T-helper 17 cell (primary cell): ENCODE measurements at regions not wholly inside any gene's neighbourhood (a gene's known extent, or its start where the extent isn't known, plus 50 kb on each side); places are given as distances from the start of the nearest gene placed in this dataset.

Experiments
- ATAC-seq: fragments of 150-1000 bp; cut with Tn5 transposase; 2 replicates; pipeline ENCODE4 v1.10.0; 2021; ENCODE audit warnings: mild to moderate bottlenecking, moderate library complexity
- DNase-seq, 3 donors: peaks; one replicate each; pipeline versions ENCODE4 v3.0.0 to v3.0.0-alpha.2; 2020 to 2021
- H3K9me3 ChIP-seq: one replicate; pipeline ENCODE4 v1.7.0; 2013; ENCODE audit warnings: low read length, mild to moderate bottlenecking; ENCODE audit not compliant: control insufficient read depth, poor library complexity, severe bottlenecking
- H3K27ac Mint-ChIP-seq: one replicate; pipeline ENCODE4 v1.8.0; 2022; ENCODE audit warnings: mild to moderate bottlenecking, moderate library complexity, mixed read lengths
- H3K27me3 Mint-ChIP-seq: one replicate; pipeline ENCODE4 v1.8.0; 2022; ENCODE audit warnings: mixed read lengths
- H3K36me3 Mint-ChIP-seq: one replicate; pipeline ENCODE4 v1.8.0; 2022; ENCODE audit warnings: low read depth, mixed read lengths
- H3K4me1 Mint-ChIP-seq: one replicate; pipeline ENCODE4 v1.8.0; 2022; ENCODE audit warnings: mild to moderate bottlenecking, mixed read lengths
- H3K4me3 Mint-ChIP-seq: one replicate; pipeline ENCODE4 v1.8.0; 2022; ENCODE audit warnings: mild to moderate bottlenecking, moderate library complexity, mixed read lengths

DNA sequence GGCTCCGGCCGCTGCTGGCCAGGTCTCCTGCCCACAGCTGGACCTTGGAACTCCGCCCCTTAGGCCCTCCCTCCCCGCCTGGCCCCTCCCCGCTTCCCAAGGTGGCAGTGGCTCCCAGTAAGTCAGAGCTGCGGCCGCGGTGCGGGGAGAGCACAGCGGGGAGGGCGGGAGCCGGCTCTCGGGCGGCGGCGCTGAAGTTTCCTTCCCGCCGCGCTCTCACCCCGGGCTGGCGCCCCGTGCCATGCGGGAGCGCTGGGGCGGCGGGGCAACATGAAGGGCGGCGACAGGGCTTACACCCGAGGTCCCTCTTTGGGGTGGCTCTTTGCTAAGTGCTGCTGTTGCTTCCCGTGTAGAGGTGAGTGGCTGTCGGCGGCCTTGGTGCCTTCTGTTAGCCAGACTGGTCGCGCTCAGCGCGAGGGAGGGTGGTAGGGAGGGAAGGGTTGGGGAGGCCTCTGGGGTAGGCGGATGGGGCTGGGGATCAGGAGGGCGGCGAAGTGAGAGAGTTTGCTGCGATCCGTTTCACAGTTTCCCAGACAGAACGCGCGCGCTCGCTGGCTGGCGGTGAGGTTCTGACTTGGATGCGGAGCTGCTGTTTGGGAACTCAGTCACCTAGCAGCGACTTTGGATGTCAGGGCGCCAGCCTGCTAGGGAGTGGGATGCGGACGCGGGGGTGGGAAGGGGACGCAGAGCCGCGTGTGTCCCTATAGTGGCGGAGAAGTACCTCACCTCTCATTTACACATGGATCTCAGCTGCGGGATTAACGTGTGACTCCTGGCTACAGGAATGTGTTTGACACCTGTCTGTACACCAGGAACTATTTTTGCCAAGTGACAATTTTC is 145.5 kb upstream of the UMPS start:
- ATAC-seq: peak; percentile 76
- H3K4me1 Mint-ChIP-seq: peaks cover 8% of the 10 kb centered on the region
- H3K36me3 Mint-ChIP-seq: no peaks in the 10 kb centered on the region
- no peak for DNase-seq
- H3K27ac Mint-ChIP-seq: no peak overlapping the region
- no peaks in the 10 kb centered on the region for H3K9me3 ChIP-seq
- peaks cover 20% of the 10 kb centered on the region for H3K27me3 Mint-ChIP-seq
- peak overlapping the region; percentile 90 for H3K4me3 Mint-ChIP-seq

DNA sequence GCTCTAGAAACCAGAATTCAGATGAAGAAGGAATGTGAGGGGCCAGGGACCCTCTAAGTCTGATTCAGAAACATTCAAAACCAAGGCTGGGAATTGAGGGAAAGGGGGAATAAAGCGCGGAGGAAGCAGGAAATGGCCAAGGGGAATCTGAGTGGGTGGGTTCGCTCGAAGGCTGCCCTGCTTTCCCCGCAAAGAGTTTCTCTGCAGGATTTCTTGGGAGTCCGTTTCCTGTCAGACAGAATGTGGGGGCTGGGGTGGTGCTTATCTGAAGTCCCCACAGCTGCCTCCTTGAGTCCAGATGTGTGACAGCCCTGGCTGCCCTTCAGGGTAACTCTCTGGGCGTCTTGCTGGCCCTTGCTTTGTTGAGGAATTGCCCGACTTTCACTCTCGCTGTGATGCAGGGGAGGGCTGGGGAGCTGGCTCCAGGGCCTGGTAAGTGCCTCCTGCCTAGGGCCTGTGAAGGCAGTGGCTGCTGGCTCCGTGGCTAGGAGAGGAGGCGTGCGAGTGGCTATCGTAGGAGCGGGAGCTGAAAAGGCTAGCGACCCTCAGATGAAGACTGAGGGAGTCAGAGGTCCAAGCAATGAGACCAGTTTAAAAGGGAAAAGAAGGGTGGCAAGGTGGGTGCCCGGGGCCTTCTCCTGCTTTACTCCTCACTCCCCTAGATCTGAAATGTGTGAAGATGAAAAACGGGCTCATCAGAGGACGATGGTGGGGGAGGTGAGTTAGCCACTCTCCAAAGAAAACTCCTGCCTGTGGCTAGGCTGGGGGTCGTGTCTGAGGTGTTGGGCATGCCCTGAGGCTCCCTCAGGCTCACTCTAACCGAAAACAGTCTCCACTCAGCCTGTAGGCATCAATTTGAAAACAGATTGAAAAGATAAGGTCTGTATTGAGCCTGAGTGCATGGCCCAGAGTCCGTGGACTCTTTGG is 143.9 kb upstream of the UMPS start:
- DNase-seq (no peak), ATAC-seq (no peak)
- Mint-ChIP-seq H3K36me3 (no peaks in the 10 kb centered on the region), H3K27me3 (peaks cover 19% of the 10 kb centered on the region), H3K4me3 (peak overlapping the region; percentile 90), H3K4me1 (peaks cover 11% of the 10 kb centered on the region), H3K27ac (no peak overlapping the region)
- no peaks in the 10 kb centered on the region for H3K9me3 ChIP-seq

DNA sequence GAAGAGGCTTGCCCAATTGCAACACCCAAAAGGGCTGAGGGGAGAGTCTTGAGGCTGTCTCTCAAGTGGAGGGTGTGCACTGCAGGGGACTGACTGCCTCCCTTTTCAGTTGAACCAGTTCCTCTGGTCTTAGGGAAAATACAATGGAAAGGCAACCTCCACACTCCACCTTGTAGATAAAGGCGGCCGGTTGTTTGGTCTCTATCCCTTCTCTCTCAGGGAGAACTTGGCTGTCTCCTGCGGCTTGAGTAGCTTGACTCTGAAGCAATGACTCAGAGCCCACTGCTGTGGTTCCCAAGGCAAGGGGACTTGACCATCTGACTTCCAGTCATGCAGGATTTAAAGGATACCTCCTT is 143.2 kb upstream of the UMPS start:
- H3K27me3 Mint-ChIP-seq: peaks cover 19% of the 10 kb centered on the region
- peaks cover 11% of the 10 kb centered on the region for H3K4me1 Mint-ChIP-seq
- no peak for DNase-seq
- H3K9me3 ChIP-seq: no peaks in the 10 kb centered on the region
- no peaks in the 10 kb centered on the region for H3K36me3 Mint-ChIP-seq
- no peak overlapping the region for H3K4me3 Mint-ChIP-seq
- ATAC-seq: no peak
- H3K27ac Mint-ChIP-seq: no peak overlapping the region

DNA sequence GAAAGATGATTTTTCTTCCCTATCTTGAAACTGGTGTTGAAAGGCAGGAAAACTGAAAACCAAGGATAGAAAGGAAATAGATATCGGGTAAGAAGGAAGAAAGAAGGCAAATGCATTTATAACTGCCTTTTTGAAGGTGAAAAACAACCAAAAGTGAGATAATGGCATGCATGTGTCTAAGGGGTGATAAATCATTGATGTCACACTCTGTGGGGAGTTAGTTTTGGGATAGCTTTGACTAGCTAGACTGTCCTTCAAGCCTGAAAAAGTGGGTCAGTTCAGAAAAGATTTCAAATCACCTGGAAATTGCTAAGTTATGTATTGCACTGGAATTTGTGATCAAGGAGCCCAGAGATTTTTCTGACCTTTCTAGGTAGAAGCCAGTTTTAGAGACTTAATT is 142.2 kb upstream of the UMPS start:
- H3K4me1 Mint-ChIP-seq: peaks cover 17% of the 10 kb centered on the region
- no peak overlapping the region for H3K4me3 Mint-ChIP-seq
- H3K9me3 ChIP-seq: no peaks in the 10 kb centered on the region
- DNase-seq (no peak), ATAC-seq (no peak)
- H3K27me3 Mint-ChIP-seq: peaks cover 17% of the 10 kb centered on the region
- no peaks in the 10 kb centered on the region for H3K36me3 Mint-ChIP-seq
- H3K27ac Mint-ChIP-seq: no peak overlapping the region

DNA sequence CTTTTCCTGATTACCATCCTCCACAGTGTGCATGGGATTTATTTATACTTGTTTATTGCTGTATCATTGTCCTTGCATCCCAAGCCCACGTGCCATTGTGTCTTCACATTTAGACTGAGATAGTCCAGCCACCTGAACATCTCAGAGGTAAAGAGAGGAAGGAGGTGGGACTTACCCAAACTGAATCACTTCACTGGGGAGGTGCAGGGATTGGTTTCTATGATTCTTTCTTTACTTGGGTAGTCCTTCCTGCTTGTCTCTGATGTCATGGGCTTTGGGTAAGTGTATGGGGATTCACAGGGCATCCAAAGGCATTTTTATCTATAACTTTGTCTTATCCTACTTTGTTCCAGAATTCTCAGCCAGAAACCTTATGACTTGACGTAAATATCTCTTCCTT is 141.5 kb upstream of the UMPS start:
- no peak overlapping the region for H3K4me3 Mint-ChIP-seq
- ATAC-seq (no peak), DNase-seq (no peak)
- H3K27me3 Mint-ChIP-seq: peaks cover 11% of the 10 kb centered on the region
- H3K9me3 ChIP-seq: no peaks in the 10 kb centered on the region
- no peak overlapping the region for H3K27ac Mint-ChIP-seq
- no peaks in the 10 kb centered on the region for H3K36me3 Mint-ChIP-seq
- H3K4me1 Mint-ChIP-seq: peaks cover 21% of the 10 kb centered on the region

DNA sequence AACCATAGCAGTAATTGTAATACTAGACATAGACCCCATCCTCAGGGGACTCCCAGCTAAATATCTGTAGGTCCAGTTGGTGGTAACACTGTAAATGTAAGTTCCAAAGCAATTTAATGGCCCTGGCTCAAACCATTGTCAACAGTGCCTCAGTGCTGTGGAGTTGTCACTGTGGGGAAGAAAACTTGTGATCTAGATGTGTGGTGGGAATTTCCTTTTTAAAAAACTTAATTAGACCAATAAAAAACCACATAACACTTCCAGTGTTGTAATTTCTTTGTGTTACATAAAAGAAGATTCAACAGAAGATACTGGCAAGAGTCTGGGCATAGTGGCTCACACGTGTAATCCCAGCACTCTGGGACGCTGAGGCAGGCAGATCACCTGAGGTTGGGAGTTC is 138.6 kb upstream of the UMPS start:
- H3K36me3 Mint-ChIP-seq: no peaks in the 10 kb centered on the region
- no peak for DNase-seq
- no peaks in the 10 kb centered on the region for H3K27me3 Mint-ChIP-seq
- no peak overlapping the region for H3K27ac Mint-ChIP-seq
- H3K4me1 Mint-ChIP-seq: peaks cover 13% of the 10 kb centered on the region
- H3K9me3 ChIP-seq: no peaks in the 10 kb centered on the region
- no peak overlapping the region for H3K4me3 Mint-ChIP-seq
- ATAC-seq: no peak

DNA sequence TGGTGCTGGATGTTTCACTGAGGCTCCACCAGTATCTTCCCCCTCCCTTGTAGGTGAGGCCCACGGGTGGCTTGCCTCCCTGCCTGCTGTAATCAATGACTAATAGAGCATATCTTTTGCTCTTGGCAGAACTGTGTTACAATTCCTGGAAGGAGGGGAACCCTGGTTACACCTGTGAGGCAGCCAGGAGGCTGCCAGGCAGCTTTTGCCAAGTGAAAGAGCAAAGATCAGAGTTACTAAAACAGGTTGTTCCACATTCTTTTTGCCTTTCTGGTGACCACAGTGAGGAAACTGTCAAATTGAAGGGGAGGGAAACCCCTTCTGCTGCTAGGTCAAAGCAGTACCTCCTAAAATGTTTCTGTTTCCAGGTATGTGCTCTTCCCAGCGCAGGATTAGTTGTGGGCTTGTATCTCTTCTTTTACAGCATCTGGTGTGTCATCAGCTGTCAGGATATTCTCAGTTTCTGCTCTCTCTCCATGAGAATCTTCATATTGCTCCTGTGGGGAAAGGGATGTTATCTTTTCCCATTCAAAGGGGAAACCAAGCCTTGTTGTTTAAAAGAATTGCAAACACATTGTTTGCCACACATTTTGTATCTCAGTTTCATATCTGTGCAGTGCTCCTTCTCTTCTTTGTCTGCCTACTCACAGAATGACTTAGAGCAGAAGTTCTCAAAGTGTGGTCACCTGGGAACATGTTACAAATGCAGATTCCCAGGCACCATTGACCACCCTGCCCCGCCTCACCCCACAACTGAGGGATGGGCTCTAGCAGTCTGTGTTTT is 137.4 kb upstream of the UMPS start:
- peak overlapping the region; percentile 41 for H3K27ac Mint-ChIP-seq
- H3K27me3 Mint-ChIP-seq: no peaks in the 10 kb centered on the region
- DNase-seq: no peak
- H3K9me3 ChIP-seq: no peaks in the 10 kb centered on the region
- H3K4me1 Mint-ChIP-seq: peaks cover 13% of the 10 kb centered on the region
- ATAC-seq: no peak
- H3K36me3 Mint-ChIP-seq: no peaks in the 10 kb centered on the region
- H3K4me3 Mint-ChIP-seq: peak overlapping the region; percentile 39

DNA sequence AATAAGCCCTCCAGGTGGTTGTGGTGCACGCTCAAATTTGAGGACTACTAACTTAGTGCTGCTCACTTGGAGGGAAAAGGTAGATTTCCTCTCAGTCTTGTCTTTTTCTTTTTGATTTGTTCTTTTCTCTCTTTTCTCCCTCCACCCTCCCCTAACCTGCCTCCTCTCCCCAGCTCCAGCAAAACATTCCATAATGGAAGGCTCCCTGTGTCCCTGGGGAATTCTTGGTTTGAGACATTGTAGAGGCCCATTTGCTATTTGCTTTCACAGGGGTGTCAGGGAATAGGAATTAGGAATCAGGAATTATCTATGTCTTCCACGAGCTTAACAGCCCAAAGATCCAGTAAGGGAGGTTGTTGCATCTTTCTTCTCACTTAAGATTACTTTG is 136.8 kb upstream of the UMPS start:
- no peak overlapping the region for H3K27ac Mint-ChIP-seq
- H3K9me3 ChIP-seq: no peaks in the 10 kb centered on the region
- H3K36me3 Mint-ChIP-seq: no peaks in the 10 kb centered on the region
- peaks cover 13% of the 10 kb centered on the region for H3K4me1 Mint-ChIP-seq
- DNase-seq (no peak), ATAC-seq (no peak)
- no peaks in the 10 kb centered on the region for H3K27me3 Mint-ChIP-seq
- no peak overlapping the region for H3K4me3 Mint-ChIP-seq

DNA sequence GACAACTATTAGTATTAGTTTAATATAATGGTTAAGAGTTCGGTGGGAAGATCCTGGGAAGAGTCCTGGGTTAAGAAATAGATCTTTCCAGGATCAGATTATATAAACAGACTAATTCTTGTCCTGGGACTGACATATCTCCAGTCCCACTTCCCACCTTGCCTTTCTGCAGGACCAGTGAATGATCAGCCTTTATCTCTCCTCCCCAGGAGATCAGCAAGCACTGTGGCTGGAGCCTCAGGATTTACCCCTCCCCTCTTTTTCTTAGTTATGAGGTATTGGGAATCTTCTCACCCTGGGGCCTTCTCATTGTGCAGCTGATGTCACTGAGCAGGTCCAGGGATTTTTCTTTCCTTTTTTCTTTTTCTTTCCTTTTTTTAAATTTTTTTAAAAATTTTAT is 135.7 kb upstream of the UMPS start:
- no peak overlapping the region for H3K27ac Mint-ChIP-seq

DNA sequence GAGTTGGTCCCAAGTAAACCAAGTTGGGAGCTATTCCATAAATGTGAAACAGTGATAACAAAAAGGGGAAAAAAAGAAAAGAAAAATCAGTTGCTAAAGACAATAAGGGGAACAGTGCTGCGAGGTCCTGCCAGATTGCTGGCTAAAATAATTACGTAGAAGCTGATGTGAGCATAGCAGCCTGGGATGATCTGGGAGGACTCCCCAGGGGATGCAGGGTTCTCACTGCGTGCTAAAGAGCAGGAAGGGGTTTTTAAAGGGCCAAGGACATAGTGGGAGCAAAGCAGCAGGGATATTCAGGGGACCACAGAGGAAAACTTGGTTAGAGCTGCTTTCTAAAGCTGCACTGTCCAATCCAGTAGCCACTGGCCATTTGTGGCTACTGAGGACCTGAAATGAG is 133.0 kb upstream of the UMPS start:
- no peak for DNase-seq
- Mint-ChIP-seq H3K27ac (no peak overlapping the region), H3K4me3 (no peak overlapping the region), H3K36me3 (no peaks in the 10 kb centered on the region), H3K4me1 (peaks cover 14% of the 10 kb centered on the region), H3K27me3 (peaks cover 9% of the 10 kb centered on the region)
- ATAC-seq: no peak
- H3K9me3 ChIP-seq: no peaks in the 10 kb centered on the region

More for the DNA sequence above, 135.7 kb upstream of the UMPS start:
- no peaks in the 10 kb centered on the region for H3K36me3 Mint-ChIP-seq
- DNase-seq: no peak
- peaks cover 7% of the 10 kb centered on the region for H3K27me3 Mint-ChIP-seq
- no peak overlapping the region for H3K4me3 Mint-ChIP-seq
- ATAC-seq: no peak
- H3K4me1 Mint-ChIP-seq: peaks cover 13% of the 10 kb centered on the region
- H3K9me3 ChIP-seq: no peaks in the 10 kb centered on the region

DNA sequence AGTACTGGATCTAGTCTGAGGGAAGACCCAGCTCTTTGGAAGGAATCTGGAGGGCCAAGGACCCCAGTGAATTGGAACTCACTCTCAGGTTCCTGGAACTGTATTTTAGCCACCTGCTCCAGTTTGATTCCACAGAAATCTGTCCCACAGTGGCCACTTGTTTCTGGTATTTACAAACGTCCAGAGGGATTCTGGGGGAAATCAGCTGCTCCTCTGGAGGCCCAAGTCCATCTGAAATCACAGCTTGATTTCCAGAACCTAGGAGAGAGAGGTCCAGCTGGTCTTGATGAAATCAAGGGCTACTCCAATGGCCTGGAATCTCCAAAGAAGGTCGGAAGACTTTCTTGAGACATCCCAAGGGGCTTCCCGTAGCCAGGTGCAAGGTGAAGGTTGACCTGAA is 132.3 kb upstream of the UMPS start:
- DNase-seq: no peak
- no peaks in the 10 kb centered on the region for H3K9me3 ChIP-seq
- no peaks in the 10 kb centered on the region for H3K36me3 Mint-ChIP-seq
- no peak for ATAC-seq
- H3K4me3 Mint-ChIP-seq: no peak overlapping the region
- H3K4me1 Mint-ChIP-seq: peaks cover 8% of the 10 kb centered on the region
- H3K27me3 Mint-ChIP-seq: peaks cover 9% of the 10 kb centered on the region
- no peak overlapping the region for H3K27ac Mint-ChIP-seq

DNA sequence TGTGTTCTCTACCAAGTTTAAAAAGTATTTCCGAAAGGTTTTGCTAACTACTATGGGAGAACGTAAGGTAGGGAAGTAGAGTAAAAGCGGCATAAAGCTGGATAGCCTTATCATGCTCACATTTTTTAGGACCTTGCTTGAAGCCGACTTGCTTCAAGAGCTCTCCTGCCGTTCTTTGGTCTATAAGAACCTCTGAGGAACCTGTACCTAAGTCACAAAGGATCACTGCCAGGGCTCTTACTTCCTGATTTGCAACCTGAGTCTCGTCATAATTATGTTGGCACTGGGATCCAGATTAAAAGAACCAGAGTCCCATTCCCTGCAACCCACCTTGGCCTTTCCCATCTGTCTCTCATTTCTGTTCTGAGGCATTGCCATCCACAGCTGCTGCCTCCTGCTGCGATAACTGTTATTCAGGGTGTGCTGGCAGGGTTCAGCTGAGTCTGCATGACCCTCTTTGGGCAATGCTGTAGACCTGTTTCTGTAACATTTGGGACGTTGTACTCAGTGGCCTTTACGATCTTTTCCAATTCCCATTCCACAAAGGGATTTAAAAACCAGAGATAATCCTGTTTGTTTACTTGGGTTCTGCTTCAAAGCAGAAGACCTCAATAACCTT is 131.0 kb upstream of the UMPS start:
- H3K27me3 Mint-ChIP-seq: peaks cover 15% of the 10 kb centered on the region

More for the DNA sequence above, 131.0 kb upstream of the UMPS start:
- Mint-ChIP-seq H3K36me3 (no peaks in the 10 kb centered on the region), H3K4me3 (no peak overlapping the region), H3K27ac (no peak overlapping the region), H3K4me1 (peaks cover 4% of the 10 kb centered on the region)
- DNase-seq (no peak), ATAC-seq (no peak)
- no peaks in the 10 kb centered on the region for H3K9me3 ChIP-seq
